Right atrium auricular region (tissue), 2 donors: ENCODE measurements at regions not wholly inside any gene's neighbourhood (a gene's known extent, or its start where the extent isn't known, plus 50 kb on each side); places are given as distances from the start of the nearest gene placed in this dataset.

Experiments used
- DNase-seq: peaks from one replicate; pipeline ENCODE4 v3.0.0-alpha.2; 2019; ENCODE audit warnings: low spot score
- H3K27ac ChIP-seq, 2 donors: fragments of 200-600 bp; sonication (generic); 1 replicate in 1 of 2; 2 replicates in 1 of 2; pipeline ENCODE4 v1.5.1; 2016 to 2019
- H3K27me3 ChIP-seq, 2 donors: fragments of 200-600 bp; sonication (generic); one replicate each; pipeline versions ENCODE4 v1.5.1 to v1.6.0; 2017 to 2019
- H3K36me3 ChIP-seq: fragments of 200-600 bp; sonication (generic); one replicate; pipeline ENCODE4 v1.5.1; 2016
- H3K4me1 ChIP-seq, 2 donors: fragments of 200-600 bp; sonication (generic); one replicate each; pipeline versions ENCODE4 v1.5.1 to v1.6.0; 2017 to 2019
- H3K4me3 ChIP-seq, 2 donors: fragments of 200-600 bp; sonication (generic); 1 replicate in 1 of 2; 2 replicates in 1 of 2; pipeline ENCODE4 v1.5.1; 2017 to 2019; ENCODE audit warnings: mild to moderate bottlenecking in 1 of 2, moderate library complexity in 1 of 2
- H3K9me3 ChIP-seq, 2 donors: fragments of 200-600 bp; sonication (generic); one replicate each; pipeline ENCODE4 v1.5.1; 2019
- CTCF ChIP-seq, 2 donors: fragments of 200-600 bp; sonication (generic); IDR thresholded peaks; one replicate each; pipeline ENCODE4 v1.5.1; 2019; ENCODE audit warnings: antibody characterized with exemption in 2 of 2

DNA sequence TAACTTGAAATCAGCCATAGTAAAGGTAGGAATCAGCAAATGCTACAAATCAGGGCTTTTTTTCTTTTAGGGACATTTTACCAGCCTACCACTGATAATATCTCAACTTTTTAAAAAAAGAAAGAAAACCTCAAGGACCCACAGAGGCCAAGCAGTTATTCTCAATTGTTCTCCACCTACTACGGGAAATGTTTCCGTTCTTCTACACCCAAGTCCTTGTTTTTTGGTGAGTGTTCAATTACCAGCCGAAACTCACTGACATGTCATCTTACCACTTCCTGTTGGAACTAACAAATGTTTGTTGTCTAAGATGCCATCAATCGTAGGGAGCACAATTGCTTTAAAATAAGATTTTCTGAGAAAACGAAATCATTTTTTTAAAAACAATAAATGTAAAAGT, 50.2 kb upstream of the CDK1 start:
- Histone ChIP-seq H3K4me1 (peaks cover 0 to 5% of the 10 kb centered on the region in 2 donors), H3K4me3 (no peak overlapping the region), H3K9me3 (no peaks in the 10 kb centered on the region), H3K36me3 (no peaks in the 10 kb centered on the region), H3K27me3 (peaks cover 0 to 4% of the 10 kb centered on the region in 2 donors), H3K27ac (no peak overlapping the region)
- DNase-seq, result no peak
- TF ChIP-seq CTCF (IDR thresholded peaks at IDR 0.05), result no peak

DNA sequence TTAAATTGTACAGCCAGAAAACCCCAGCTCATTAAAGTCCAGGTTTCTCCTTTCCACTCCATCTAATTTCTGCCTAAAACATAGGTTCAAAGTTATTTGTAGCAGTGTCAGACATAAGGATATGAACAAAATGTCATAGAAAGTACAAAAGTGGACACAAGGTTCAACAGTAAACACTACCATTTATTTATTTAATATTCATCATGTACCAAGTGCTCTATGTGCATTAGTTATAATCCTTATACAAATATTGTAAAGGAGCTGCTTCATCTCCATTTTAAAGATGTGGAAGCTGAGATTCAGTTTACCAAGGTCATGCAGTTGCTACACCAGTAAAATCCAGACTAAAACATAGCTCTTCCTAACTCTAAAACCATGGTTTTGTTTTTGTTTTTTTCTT, 52.0 kb upstream of the CDK1 start:
- no peak for TF ChIP-seq CTCF (IDR thresholded peaks at IDR 0.05)
- DNase-seq, result no peak
- H3K4me3 ChIP-seq, result no peak overlapping the region
- no peaks in the 10 kb centered on the region for H3K36me3 ChIP-seq
- no peaks in the 10 kb centered on the region for H3K27me3 ChIP-seq
- no peak overlapping the region for H3K27ac ChIP-seq
- H3K4me1 ChIP-seq, result no peaks in the 10 kb centered on the region
- H3K9me3 ChIP-seq, result no peaks in the 10 kb centered on the region

- no peaks in the 10 kb centered on the region for H3K4me1 ChIP-seq
- no peak overlapping the region for H3K4me3 ChIP-seq
- H3K27ac ChIP-seq, result no peak overlapping the region
- no peaks in the 10 kb centered on the region for H3K9me3 ChIP-seq
- no peaks in the 10 kb centered on the region for H3K27me3 ChIP-seq
- H3K36me3 ChIP-seq, result no peaks in the 10 kb centered on the region
- no peak for DNase-seq
- no peak for TF ChIP-seq CTCF (IDR thresholded peaks at IDR 0.05)
These were observed 55.7 kb upstream of the CDK1 start for GRCh38 chr10:60722623-60723022.

- no peaks in the 10 kb centered on the region for H3K4me1 ChIP-seq
- no peaks in the 10 kb centered on the region for H3K27me3 ChIP-seq
- TF ChIP-seq CTCF (IDR thresholded peaks at IDR 0.05), result no peak
- no peaks in the 10 kb centered on the region for H3K36me3 ChIP-seq
- DNase-seq, result no peak
- H3K4me3 ChIP-seq, result no peak overlapping the region
- no peak overlapping the region for H3K27ac ChIP-seq
- H3K9me3 ChIP-seq, result no peaks in the 10 kb centered on the region
These were observed 58.6 kb upstream of the CDK1 start for GRCh38 chr10:60719721-60720120.

DNA sequence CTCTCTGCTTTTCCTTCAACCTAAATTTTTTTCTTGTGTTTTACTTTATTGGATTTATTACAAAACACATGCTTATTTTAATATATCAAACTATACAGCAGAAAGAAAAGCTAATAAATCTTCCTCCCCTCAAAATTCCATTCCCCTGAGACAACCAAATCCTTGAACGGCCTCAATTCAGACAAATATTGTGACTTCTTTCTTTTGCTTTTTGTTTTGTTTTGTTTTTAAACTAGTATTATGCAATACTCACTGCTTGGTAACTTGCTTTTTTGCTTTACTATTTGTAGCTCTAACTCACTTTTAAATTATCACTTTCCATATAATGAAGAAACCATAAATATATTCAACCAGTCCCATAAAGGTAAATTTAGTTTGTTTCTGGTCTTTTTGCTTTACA, 59.4 kb upstream of the CDK1 start:
- no peaks in the 10 kb centered on the region for H3K9me3 ChIP-seq
- no peaks in the 10 kb centered on the region for H3K36me3 ChIP-seq
- H3K27ac ChIP-seq, result no peak overlapping the region
- no peaks in the 10 kb centered on the region for H3K27me3 ChIP-seq
- no peak overlapping the region for H3K4me3 ChIP-seq
- no peaks in the 10 kb centered on the region for H3K4me1 ChIP-seq
- TF ChIP-seq CTCF (IDR thresholded peaks at IDR 0.05), result no peak
- no peak for DNase-seq

- no peak for TF ChIP-seq CTCF (IDR thresholded peaks at IDR 0.05)
- no peaks in the 10 kb centered on the region for H3K36me3 ChIP-seq
- H3K9me3 ChIP-seq, result no peaks in the 10 kb centered on the region
- no peak for DNase-seq
- no peaks in the 10 kb centered on the region for H3K27me3 ChIP-seq
- no peak overlapping the region for H3K4me3 ChIP-seq
- no peaks in the 10 kb centered on the region for H3K4me1 ChIP-seq
- no peak overlapping the region for H3K27ac ChIP-seq
These were observed 60.4 kb upstream of the CDK1 start for GRCh38 chr10:60717852-60718251.
